ENCODE measurements at regions not wholly inside any gene's neighbourhood (a gene's known extent, or its start where the extent isn't known, plus 50 kb on each side); places are given as distances from the start of the nearest gene placed in this dataset.

DNA sequence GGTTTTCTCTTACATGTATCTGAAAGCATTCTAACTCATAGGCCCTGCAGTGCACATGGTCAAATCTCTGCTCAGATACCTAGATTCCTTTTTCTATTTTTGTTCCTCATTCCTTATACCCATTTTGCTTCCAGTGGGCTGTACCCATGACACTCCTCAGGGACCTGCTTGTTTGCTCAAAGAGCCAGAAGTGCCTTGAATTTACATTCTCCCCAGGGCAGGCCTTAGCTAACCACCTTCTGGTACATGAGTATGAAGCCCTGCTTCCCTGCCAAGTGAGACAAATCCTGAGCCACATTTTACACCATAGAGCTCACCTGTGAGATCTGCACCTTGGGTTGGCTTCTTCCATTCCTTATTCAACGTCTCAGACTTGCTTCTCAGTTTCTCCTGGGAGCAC, 326.6 kb upstream of the SASH1 start:
- TF ChIP-seq CTCF (IDR thresholded peaks at IDR 0.05; ENCODE audit: low read depth, low read length) (no peak), POLR2A (IDR thresholded peaks at IDR 0.05; ENCODE audit: extremely low read depth, insufficient read length) (no peak)
- TF ChIP-seq, protein P1, sequence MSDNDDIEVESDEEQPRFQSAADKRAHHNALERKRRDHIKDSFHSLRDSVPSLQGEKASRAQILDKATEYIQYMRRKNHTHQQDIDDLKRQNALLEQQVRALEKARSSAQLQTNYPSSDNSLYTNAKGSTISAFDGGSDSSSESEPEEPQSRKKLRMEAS (IDR thresholded peaks at IDR 0.05; ENCODE audit: low read depth, low read length): no peak
